AG09309 (cell line): ENCODE measurements at regions not wholly inside any gene's neighbourhood (a gene's known extent, or its start where the extent isn't known, plus 50 kb on each side); places are given as distances from the start of the nearest gene placed in this dataset.

ENCODE experiments used
- DNase-seq: peaks from one replicate; pipeline ENCODE4 v3.0.0-alpha.2; 2010; ENCODE audit warnings: low read depth
- H3K4me3 ChIP-seq: 2 replicates; pipeline ENCODE4 v1.5.1; 2011; ENCODE audit warnings: mild to moderate bottlenecking, low read depth, low read length, moderate library complexity; ENCODE audit not compliant: control insufficient read depth
- CTCF ChIP-seq: IDR thresholded peaks from 2 replicates; pipeline ENCODE4 v1.5.1; 2011; ENCODE audit warnings: mild to moderate bottlenecking, low read depth, low read length, inconsistent platforms; ENCODE audit not compliant: insufficient read depth, control insufficient read depth; ENCODE audit errors: missing control alignments

GRCh38 chr18:34598120-34598635 is 111.9 kb upstream of the DTNA start:
- H3K4me3 ChIP-seq, result no peak overlapping the region
- no peak for DNase-seq
- TF ChIP-seq CTCF, result no peak

- no peak overlapping the region for H3K4me3 ChIP-seq
- no peak for DNase-seq
- no peak for TF ChIP-seq CTCF
These were observed 109.9 kb upstream of the DTNA start for GRCh38 chr18:34600158-34600557.

DNA sequence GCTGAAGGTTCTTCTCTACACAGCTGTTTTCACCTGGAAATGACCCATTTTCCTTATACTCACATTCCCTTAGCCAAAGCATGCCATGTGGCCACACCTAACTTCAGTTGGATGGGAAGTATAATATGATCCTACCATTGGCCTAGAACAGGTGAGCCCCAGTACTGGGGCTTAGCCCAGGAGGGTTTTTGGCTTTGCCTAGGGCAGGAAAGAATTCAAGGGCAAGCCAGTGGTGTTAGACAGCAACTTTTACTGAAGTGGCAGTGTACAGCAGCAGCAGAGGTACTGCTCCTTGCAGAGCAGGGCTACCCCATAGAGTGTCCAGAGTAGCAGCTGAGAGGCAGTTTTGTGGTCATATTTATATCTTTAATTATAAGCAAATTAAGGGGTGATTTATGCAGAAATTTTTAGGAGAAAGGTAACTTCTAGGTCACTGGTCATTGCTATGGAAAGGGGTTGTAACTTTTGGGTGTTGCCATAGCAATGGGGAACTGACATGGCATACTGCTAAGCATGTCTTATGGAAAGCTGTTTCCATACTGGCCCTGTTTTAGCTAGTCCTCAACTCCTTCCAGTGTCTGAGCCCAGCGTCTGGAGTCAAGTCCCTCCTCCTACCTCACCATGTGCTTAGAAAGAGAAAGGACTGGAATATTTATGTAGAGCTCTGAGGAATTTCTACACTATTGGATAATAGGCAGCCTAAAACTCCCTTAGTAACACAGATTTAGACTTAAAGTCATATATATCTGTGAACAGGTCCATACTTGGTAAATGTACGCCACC is 109.0 kb upstream of the DTNA start:
- no peak overlapping the region for H3K4me3 ChIP-seq
- no peak for TF ChIP-seq CTCF
- DNase-seq, result no peak

DNA sequence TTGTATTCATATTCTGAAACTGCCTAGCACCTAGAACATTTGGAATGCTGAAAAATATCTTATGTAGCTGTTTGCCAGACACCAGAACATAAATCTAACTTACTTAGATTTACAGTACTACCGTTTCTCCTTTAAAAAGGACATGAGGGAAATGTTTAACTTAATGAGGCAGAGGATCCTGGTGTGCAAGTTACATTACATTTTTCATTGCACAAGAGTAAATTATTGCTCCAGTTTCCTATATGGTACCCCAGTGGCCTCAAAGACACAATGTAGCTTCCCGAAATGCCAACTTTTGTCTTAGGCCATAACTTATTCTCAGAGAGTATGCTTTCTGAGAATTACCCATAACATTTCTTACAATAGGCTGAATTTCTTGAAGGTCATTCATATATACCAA is 105.5 kb upstream of the DTNA start:
- no peak for DNase-seq
- no peak for TF ChIP-seq CTCF
- H3K4me3 ChIP-seq, result no peak overlapping the region

GRCh38 chr18:34606851-34607250 is 103.2 kb upstream of the DTNA start:
- no peak for DNase-seq
- no peak for TF ChIP-seq CTCF
- no peak overlapping the region for H3K4me3 ChIP-seq

GRCh38 chr18:34608064-34608463 is 102.0 kb upstream of the DTNA start:
- H3K4me3 ChIP-seq, result no peak overlapping the region
- TF ChIP-seq CTCF, result no peak
- no peak for DNase-seq
